Motor neuron (in vitro differentiated cells): ENCODE measurements at regions not wholly inside any gene's neighbourhood (a gene's known extent, or its start where the extent isn't known, plus 50 kb on each side); places are given as distances from the start of the nearest gene placed in this dataset.

ENCODE experiments used
- ATAC-seq, 8 experiments: fragments of 200-7000 bp; cut with Tn5 transposase; replicated peaks in 6 of 8; 2 replicates each; pipeline ENCODE4 v1.8.0; 2021; ENCODE audit warnings: mild to moderate bottlenecking in 8 of 8, moderate library complexity in 8 of 8
- H3K27ac ChIP-seq, 2 donors: fragments of 250-450 bp; sonication (Bioruptor Pico); 2 replicates each; pipeline ENCODE4 v1.9.0; 2021; ENCODE audit warnings: antibody characterized with exemption in 2 of 2, mild to moderate bottlenecking in 2 of 2, moderate library complexity in 1 of 2
- H3K4me1 ChIP-seq, 2 donors: fragments of 250-450 bp; sonication (Bioruptor Pico); replicated peaks in 1 of 2; 2 replicates each; pipeline ENCODE4 v1.6.1; 2021; ENCODE audit warnings: antibody characterized with exemption in 2 of 2, mild to moderate bottlenecking in 2 of 2, moderate library complexity in 1 of 2
- H3K4me3 ChIP-seq, 5 donors: fragments of 250-450 bp; sonication (Bioruptor Pico); 2 replicates each; pipeline ENCODE4 v1.9.0; 2021; ENCODE audit warnings: antibody characterized with exemption in 5 of 5, mild to moderate bottlenecking in 5 of 5, moderate library complexity in 4 of 5
- WGBS, 10 experiments: fragments of 450-650 bp; shearing (Covaris generic); methylation state at CpG; one replicate each; pipeline ENCODE4 v1.0.0; 2022; 5-methylcytosine and 5-hydroxymethylcytosine counted together
- in situ Hi-C, 9 experiments: fragments of 400-800 bp; cut with MboI; loops; one replicate each; pipeline ENCODE4 v1.15.0; 2021; ENCODE audit warnings: low sequenced_read_pairs in 9 of 9, low pct_unique_long_range_greater_than_20kb in 2 of 9; ENCODE audit not compliant: unreplicated experiment in 9 of 9

GRCh38 chr14:99329711-99330315 lies 57.8 kb upstream of the BCL11B start:
- Histone ChIP-seq H3K4me3 (no peak overlapping the region), H3K27ac (no peak overlapping the region), H3K4me1 (no peaks in the 10 kb centered on the region)
- no peak for ATAC-seq
- in situ Hi-C loops, result no loop called here
- 52 to 93% (median 80%) methylated on average over 1 to 5 of the region's 10 CpGs; no CpG with 5 or more reads in 5 of the 10 experiments for WGBS, 10 experiments

GRCh38 chr14:99327458-99328250 lies 55.7 kb upstream of the BCL11B start:
- Histone ChIP-seq H3K4me1 (no peaks in the 10 kb centered on the region), H3K4me3 (no peak overlapping the region), H3K27ac (no peak overlapping the region)
- peak in 4 of 8 experiments; percentile 28 to 71 (median 48) for ATAC-seq
- in situ Hi-C loops, result no loop called here
- 0 to 80% (median 50%) methylated on average over 1 to 7 of the region's 14 CpGs; no CpG with 5 or more reads in 1 of the 10 experiments for WGBS, 10 experiments

DNA sequence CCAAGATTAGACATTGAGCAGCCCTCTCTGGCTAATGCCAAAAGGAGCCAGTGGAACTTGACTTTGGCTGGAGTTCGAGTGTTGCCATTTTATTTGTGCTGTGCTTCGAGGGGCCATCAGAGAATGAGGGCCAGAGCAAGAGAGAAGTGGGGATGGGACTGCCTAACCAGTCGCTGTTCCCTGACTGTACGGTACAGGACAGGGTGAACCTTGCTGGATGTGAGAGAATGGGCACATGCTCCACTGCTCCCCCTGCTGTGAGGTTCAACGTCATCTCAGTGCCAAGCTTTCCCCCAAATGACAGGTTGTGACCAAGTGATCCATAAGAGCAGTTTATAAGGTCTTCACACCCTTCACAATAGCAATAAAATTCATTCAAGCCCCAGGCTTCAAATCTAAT lies 55.1 kb upstream of the BCL11B start:
- Histone ChIP-seq H3K27ac (no peak overlapping the region), H3K4me1 (no peaks in the 10 kb centered on the region), H3K4me3 (no peak overlapping the region)
- no peak for ATAC-seq
- 43 to 100% (median 71%) methylated on average over 1 to 5 of the region's 5 CpGs; no CpG with 5 or more reads in 2 of the 10 experiments for WGBS, 10 experiments
- in situ Hi-C loops, result no loop called here

DNA sequence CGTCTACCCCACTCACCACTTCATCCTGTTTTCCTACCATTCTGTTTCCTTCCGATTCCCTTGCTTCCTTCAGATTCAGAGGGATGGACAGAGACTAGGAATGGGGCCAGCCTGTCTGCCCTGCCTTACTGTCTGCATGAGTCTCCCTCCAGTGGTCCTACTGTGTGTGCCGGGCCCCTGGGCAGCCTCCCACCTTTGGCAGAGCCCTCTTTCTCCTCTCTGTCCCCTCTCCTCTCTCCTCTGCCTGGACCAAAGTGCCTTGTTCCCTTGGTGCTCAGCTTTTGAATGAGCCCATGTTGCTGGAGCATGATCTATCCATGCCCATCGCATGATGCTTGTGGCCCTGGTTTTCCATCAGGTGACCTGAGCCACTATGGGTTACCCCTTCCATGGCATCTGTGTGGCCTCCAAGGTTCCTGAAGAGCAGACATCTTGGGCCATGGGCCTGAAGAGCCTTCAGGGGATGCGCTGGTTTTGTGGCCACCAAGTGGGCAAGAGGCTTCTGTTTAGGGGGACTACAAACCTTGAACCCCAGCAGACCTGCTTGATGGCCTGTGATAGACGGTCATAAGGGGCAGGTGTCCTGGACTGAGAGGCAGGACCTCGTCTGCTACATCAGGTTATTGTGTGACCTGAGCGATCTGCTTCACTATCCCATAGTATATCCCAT lies 54.2 kb upstream of the BCL11B start:
- no peak for ATAC-seq
- no peaks in the 10 kb centered on the region for H3K4me1 ChIP-seq
- in situ Hi-C loops, result no loop called here
- no peak overlapping the region for H3K27ac ChIP-seq
- no peak overlapping the region for H3K4me3 ChIP-seq
- 0 to 95% (median 85%) methylated on average over 1 to 7 of the region's 8 CpGs; no CpG with 5 or more reads in 2 of the 10 experiments for WGBS, 10 experiments

DNA sequence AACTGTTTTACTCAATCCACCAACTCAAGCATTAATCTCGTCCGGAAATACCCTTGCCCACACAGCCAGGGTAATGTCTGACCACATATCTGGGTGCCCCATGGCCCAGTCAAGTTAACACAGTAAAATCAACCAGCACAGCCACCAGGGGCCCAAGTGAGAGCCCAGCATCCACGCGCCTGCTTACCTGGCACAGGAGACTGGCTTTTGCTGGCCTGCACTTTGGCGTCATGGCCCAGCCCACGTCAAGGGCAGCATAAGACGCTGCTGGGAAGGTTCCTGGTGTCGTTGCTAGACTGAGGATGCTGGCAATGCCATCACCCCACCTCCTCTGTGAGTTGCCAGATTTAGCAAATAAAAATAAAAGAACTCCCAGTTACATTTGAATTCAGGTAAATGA lies 53.6 kb upstream of the BCL11B start:
- in situ Hi-C loops, result no loop called here
- ATAC-seq, result no peak

GRCh38 chr14:99325016-99325415 lies 53.0 kb upstream of the BCL11B start:
- Histone ChIP-seq H3K4me1 (peaks cover 0 to 2% of the 10 kb centered on the region in 2 donors), H3K27ac (no peak overlapping the region), H3K4me3 (no peak overlapping the region)
- no peak for ATAC-seq
- WGBS, 10 experiments, result 73 to 100% (median 85%) methylated on average over 1 to 8 of the region's 9 CpGs; no CpG with 5 or more reads in 2 of the 10 experiments
- in situ Hi-C loops, result no loop called here

More for the DNA sequence above, 53.6 kb upstream of the BCL11B start:
- peaks cover 0 to 2% of the 10 kb centered on the region in 2 donors for H3K4me1 ChIP-seq
- 40 to 100% (median 86%) methylated on average over 1 to 7 of the region's 8 CpGs; no CpG with 5 or more reads in 3 of the 10 experiments for WGBS, 10 experiments
- no peak overlapping the region for H3K4me3 ChIP-seq
- H3K27ac ChIP-seq, result no peak overlapping the region

- no peak overlapping the region for H3K4me3 ChIP-seq
- ATAC-seq, result no peak
- WGBS, 10 experiments, result 29 to 93% (median 80%) methylated on average over 1 to 8 of the region's 8 CpGs; no CpG with 5 or more reads in 1 of the 10 experiments
- peaks cover 0 to 2% of the 10 kb centered on the region in 2 donors for H3K4me1 ChIP-seq
- in situ Hi-C loops, result no loop called here
- H3K27ac ChIP-seq, result no peak overlapping the region
These were observed 52.3 kb upstream of the BCL11B start for GRCh38 chr14:99324291-99324690.

DNA sequence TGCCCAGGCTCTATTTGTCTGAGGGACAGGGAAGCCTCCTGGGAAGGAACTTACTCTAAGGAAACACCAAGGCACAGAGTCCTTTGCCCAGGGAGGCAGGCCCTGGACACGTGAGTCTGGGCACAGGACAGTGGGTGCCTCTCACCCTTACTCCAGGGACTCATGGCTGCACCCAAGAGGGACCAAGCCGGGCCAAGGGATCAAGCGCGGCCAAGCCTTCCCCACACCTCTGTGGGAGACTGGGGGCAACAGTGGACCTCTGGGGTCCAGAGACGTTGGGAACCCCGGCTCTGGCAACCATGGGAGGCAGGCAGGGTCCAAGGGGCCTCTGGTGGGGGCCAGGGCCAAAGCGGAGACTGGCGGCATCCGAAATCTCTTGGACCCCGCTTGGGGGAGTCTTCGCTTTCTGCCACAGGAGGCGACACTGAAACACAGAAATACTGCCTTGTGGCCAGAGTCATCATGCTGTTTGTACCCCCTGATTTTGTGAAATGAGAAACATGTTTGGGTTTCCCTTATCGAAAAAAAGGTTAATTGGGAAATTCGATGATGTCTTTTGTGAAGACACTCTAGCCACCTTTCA lies 51.7 kb upstream of the BCL11B start:
- ATAC-seq, result no peak
- Histone ChIP-seq H3K4me1 (peaks cover under 1 to 7% of the 10 kb centered on the region in 2 donors), H3K4me3 (no peak overlapping the region), H3K27ac (no peak overlapping the region)
- 53 to 92% (median 74%) methylated on average over 2 to 9 of the region's 14 CpGs; no CpG with 5 or more reads in 4 of the 10 experiments for WGBS, 10 experiments
- in situ Hi-C loops, result no loop called here

GRCh38 chr14:99322731-99323599 lies 51.0 kb upstream of the BCL11B start:
- in situ Hi-C loops, result no loop called here
- H3K4me3 ChIP-seq, result no peak overlapping the region
- 40 to 96% (median 80%) methylated on average over 1 to 10 of the region's 20 CpGs; no CpG with 5 or more reads in 5 of the 10 experiments for WGBS, 10 experiments
- no peak overlapping the region for H3K27ac ChIP-seq
- ATAC-seq, result no peak
- peaks cover 4 to 15% of the 10 kb centered on the region in 2 donors for H3K4me1 ChIP-seq

DNA sequence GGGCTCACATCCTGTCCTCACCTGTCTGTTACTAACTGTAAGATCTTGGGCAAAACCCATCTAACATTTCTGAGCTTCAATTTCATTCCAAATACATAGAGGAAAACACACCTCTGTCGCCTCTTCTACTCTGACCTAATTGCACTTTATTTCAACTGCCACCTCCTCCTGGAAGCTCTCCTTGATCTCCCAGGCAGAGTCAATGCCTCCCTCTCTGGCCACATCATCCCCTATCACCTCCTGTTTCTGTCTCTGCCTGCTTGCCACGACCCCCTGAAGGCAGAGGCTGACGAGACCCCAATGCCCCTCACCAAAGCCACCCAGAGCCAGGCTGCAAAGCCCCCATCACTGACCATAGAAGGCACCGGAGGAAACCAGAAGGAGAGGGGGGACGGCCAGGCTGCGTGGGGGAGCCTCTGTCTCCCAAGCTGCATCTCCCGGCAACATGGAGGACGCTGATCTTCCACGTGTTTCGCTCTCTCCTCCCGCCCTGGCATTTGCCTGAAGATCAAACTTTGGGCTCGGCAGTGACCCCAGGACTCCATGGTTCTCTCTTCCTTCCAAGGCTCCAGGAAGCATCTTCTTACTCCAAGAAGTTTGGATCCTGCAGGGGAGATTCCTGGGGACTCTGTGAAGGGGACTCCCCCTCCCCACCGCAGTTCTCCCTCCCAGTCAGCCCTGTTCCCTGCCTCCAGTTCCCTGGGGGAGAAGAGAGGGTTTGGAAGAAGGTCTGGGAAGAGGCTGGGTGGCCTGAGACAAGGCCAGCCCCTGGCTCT lies 50.1 kb upstream of the BCL11B start:
- no peak for ATAC-seq
- H3K4me1 ChIP-seq, result peaks cover 4 to 15% of the 10 kb centered on the region in 2 donors
- WGBS, 10 experiments, result 0 to 100% (median 69%) methylated on average over 1 to 10 of the region's 13 CpGs; no CpG with 5 or more reads in 2 of the 10 experiments
- H3K4me3 ChIP-seq, result no peak overlapping the region
- in situ Hi-C loops, result no loop called here
- H3K27ac ChIP-seq, result no peak overlapping the region
